NCI-H446 treated with DMSO at 0.1 percent for 48 hours (cell line): ENCODE measurements at regions not wholly inside any gene's neighbourhood (a gene's known extent, or its start where the extent isn't known, plus 50 kb on each side); places are given as distances from the start of the nearest gene placed in this dataset.

Source experiments
- DNase-seq: peaks from one replicate; lab custom pipeline; 2025; lab: John Stamatoyannopoulos, UW

GRCh38 chr14:66177935-66178334, 308.2 kb upstream of the CCDC196 start:
- DNase-seq = no peak

- DNase-seq = no peak
Measured at GRCh38 chr14:66196670-66197069, 289.5 kb upstream of the CCDC196 start.

GRCh38 chr14:66197276-66197675, 288.9 kb upstream of the CCDC196 start:
- DNase-seq = no peak

GRCh38 chr14:66206554-66206953, 279.6 kb upstream of the CCDC196 start:
- DNase-seq = no peak

GRCh38 chr14:66216763-66217162, 269.4 kb upstream of the CCDC196 start:
- no peak for DNase-seq

GRCh38 chr14:66219886-66220285, 266.3 kb upstream of the CCDC196 start:
- DNase-seq = no peak

GRCh38 chr14:66224492-66225178, 261.5 kb upstream of the CCDC196 start:
- no peak for DNase-seq

- DNase-seq = no peak
Measured at GRCh38 chr14:66225337-66225736, 260.8 kb upstream of the CCDC196 start.

- DNase-seq = no peak
Measured at GRCh38 chr14:66228267-66228970, 257.8 kb upstream of the CCDC196 start.

- no peak for DNase-seq
Measured at GRCh38 chr14:66231820-66232219, 254.4 kb upstream of the CCDC196 start.

GRCh38 chr14:66233591-66233990, 252.6 kb upstream of the CCDC196 start:
- DNase-seq = no peak

- DNase-seq = no peak
Measured at GRCh38 chr14:66234411-66234810, 251.8 kb upstream of the CCDC196 start.

- DNase-seq = no peak
Measured at GRCh38 chr14:66237741-66238140, 248.4 kb upstream of the CCDC196 start.

GRCh38 chr14:66238969-66239368, 247.2 kb upstream of the CCDC196 start:
- no peak for DNase-seq

- no peak for DNase-seq
Measured at GRCh38 chr14:66239589-66239988, 246.6 kb upstream of the CCDC196 start.

- no peak for DNase-seq
Measured at GRCh38 chr14:66240105-66240504, 246.1 kb upstream of the CCDC196 start.

GRCh38 chr14:66242001-66242400, 244.2 kb upstream of the CCDC196 start:
- DNase-seq = no peak

- DNase-seq = no peak
Measured at GRCh38 chr14:66244834-66245233, 241.3 kb upstream of the CCDC196 start.

GRCh38 chr14:66247662-66248193, 238.4 kb upstream of the CCDC196 start:
- no peak for DNase-seq

GRCh38 chr14:66248256-66248655, 237.9 kb upstream of the CCDC196 start:
- peak; percentile 17 for DNase-seq

- DNase-seq = peak; percentile 2
Measured at GRCh38 chr14:66249544-66249943, 236.6 kb upstream of the CCDC196 start.

GRCh38 chr14:66254038-66254437, 232.1 kb upstream of the CCDC196 start:
- no peak for DNase-seq

GRCh38 chr14:66268802-66269334, 217.3 kb upstream of the CCDC196 start:
- no peak for DNase-seq
